GM12874 (cell line): ENCODE measurements at regions not wholly inside any gene's neighbourhood (a gene's known extent, or its start where the extent isn't known, plus 50 kb on each side); places are given as distances from the start of the nearest gene placed in this dataset.

ENCODE experiments used
- TF ChIP-seq, protein P1 (sequence below): IDR thresholded peaks from 2 replicates; pipeline ENCODE4 v1.5.1; 2011; ENCODE audit warnings: low read depth, mild to moderate bottlenecking, control low read depth, low read length, moderate library complexity; ENCODE audit not compliant: insufficient read depth

- TF ChIP-seq, protein P1, sequence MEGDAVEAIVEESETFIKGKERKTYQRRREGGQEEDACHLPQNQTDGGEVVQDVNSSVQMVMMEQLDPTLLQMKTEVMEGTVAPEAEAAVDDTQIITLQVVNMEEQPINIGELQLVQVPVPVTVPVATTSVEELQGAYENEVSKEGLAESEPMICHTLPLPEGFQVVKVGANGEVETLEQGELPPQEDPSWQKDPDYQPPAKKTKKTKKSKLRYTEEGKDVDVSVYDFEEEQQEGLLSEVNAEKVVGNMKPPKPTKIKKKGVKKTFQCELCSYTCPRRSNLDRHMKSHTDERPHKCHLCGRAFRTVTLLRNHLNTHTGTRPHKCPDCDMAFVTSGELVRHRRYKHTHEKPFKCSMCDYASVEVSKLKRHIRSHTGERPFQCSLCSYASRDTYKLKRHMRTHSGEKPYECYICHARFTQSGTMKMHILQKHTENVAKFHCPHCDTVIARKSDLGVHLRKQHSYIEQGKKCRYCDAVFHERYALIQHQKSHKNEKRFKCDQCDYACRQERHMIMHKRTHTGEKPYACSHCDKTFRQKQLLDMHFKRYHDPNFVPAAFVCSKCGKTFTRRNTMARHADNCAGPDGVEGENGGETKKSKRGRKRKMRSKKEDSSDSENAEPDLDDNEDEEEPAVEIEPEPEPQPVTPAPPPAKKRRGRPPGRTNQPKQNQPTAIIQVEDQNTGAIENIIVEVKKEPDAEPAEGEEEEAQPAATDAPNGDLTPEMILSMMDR: no peak
Measured at GRCh38 chr9:126556560-126557250, 57.0 kb upstream of the LMX1B start.

DNA sequence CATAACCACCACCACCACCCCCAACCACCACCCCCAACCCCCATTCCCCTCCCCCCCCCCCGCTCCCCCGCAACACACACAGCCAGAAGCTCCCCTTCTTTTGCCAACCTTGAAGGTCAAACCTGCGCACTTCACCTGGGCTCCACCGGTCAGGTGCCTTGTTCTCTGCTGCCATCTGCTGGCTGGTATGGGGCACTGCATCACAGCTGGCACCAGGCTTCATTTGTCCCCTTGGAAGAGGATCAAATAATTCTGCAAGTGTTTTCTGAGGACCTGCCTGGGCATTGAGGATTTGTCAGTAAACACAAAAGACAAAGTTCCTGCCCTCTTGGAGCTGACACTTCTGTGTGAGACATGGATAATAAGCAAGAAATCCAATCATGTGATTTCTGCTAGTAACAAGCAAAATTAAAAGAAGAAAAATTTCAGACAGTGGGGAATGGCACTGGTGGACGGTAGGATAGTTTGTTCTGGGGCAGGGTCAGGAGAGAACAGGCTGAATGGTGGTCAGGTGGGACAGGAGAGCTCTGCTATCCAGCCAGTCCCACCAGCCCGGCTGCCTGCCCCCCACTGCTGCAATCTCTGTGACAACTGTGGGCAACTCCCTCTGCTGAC lies 55.6 kb upstream of the LMX1B start:
- TF ChIP-seq, protein P1: peak; percentile 93

GRCh38 chr9:126559296-126559695 lies 54.4 kb upstream of the LMX1B start:
- TF ChIP-seq, protein P1: no peak

DNA sequence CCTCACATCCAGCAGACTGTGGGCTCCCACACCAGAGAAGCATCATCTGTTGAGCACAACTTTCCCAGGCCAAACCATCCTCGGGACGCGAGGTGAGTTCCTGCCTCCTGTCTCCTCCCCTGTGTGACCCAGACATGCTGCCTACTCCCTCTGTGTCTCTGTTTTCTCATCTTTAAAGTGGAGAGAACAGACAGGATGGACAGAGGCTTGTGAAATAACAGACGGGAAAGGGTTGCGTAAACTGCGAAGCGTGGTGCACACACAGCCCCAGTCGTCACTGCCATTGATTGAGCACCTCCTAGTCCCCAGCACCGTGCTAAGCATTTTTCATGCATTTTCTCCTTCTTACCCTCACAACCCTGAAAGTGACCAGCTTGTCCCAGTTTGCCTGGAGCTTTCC lies 52.1 kb upstream of the LMX1B start:
- TF ChIP-seq, protein P1: no peak

GRCh38 chr9:126563556-126563955 lies 50.2 kb upstream of the LMX1B start:
- TF ChIP-seq, protein P1: no peak
